Panc1 (cell line): ENCODE measurements at regions not wholly inside any gene's neighbourhood (a gene's known extent, or its start where the extent isn't known, plus 50 kb on each side); places are given as distances from the start of the nearest gene placed in this dataset. TPM values are rescaled to one million over a fixed set of nuclear protein-coding genes. Genes with fewer than 3 reads are reported as not detected.

Experiments used
- ATAC-seq: fragments of 200-7000 bp; cut with Tn5 transposase; 2 replicates; pipeline ENCODE4 v1.9.1; 2020; ENCODE audit warnings: mild to moderate bottlenecking, moderate library complexity
- BruUV-seq: library from RNA; stranded (reverse); fragments of 400-500 nt; replicated peaks from 2 replicates; lab custom pipeline; 2021; lab: Mats Ljungman, UMichigan
- CTCF ChIA-PET: fragments of 300-600 bp; sonication (Branson Sonifier 250); formaldehyde crosslinking; loops from one replicate; lab custom pipeline; 2022; ENCODE audit warnings: antibody characterized with exemption; lab: Charles Lee
- POLR2A ChIA-PET: fragments of 300-600 bp; sonication (Branson Sonifier 250); formaldehyde crosslinking; loops from one replicate; lab custom pipeline; 2022; ENCODE audit warnings: antibody characterized with exemption; lab: Charles Lee
- DNase-seq: peaks from one replicate; pipeline ENCODE4 v3.0.0-alpha.2; 2010; ENCODE audit warnings: low read depth, low spot score
- H3K27ac ChIP-seq: 2 replicates; pipeline ENCODE4 v1.5.1; 2011; ENCODE audit warnings: mild to moderate bottlenecking, low read length, inconsistent platforms
- H3K27me3 ChIP-seq: fragments of 200-500 bp; sonication (Bioruptor generic); 2 replicates; pipeline ENCODE4 v1.6.0; 2014; ENCODE audit warnings: low read length, inconsistent platforms; ENCODE audit not compliant: control insufficient read depth, insufficient read depth
- H3K36me3 ChIP-seq: fragments of 200-500 bp; sonication (Bioruptor generic); 2 replicates; pipeline ENCODE4 v1.5.1; 2014; ENCODE audit warnings: inconsistent platforms, mild to moderate bottlenecking, low read length, moderate library complexity; ENCODE audit not compliant: control insufficient read depth, insufficient read depth
- H3K4me1 ChIP-seq: 2 replicates; pipeline ENCODE4 v1.5.1; 2011; ENCODE audit warnings: inconsistent platforms, mild to moderate bottlenecking, low read length, moderate library complexity; ENCODE audit not compliant: control insufficient read depth, insufficient read depth
- H3K4me3 ChIP-seq, 2 experiments: 2 replicates each; pipeline ENCODE4 v1.5.1; 2011 to 2012; ENCODE audit warnings: low read depth in 2 of 2, low read length in 2 of 2, mild to moderate bottlenecking in 2 of 2, inconsistent platforms in 1 of 2, moderate library complexity in 1 of 2
- H3K9me3 ChIP-seq: fragments of 200-500 bp; sonication (Bioruptor generic); 2 replicates; pipeline ENCODE4 v1.5.1; 2014; ENCODE audit warnings: low read depth, mild to moderate bottlenecking, inconsistent platforms, low read length, moderate library complexity; ENCODE audit not compliant: control insufficient read depth, insufficient read depth
- POLR2AphosphoS5 ChIP-seq: IDR thresholded peaks from 2 replicates; pipeline ENCODE4 v1.6.1; 2012; ENCODE audit warnings: mild to moderate bottlenecking, low read depth, low read length, moderate library complexity
- SIN3A ChIP-seq: IDR thresholded peaks from 2 replicates; pipeline ENCODE4 v1.6.1; 2012; ENCODE audit warnings: low read depth, mild to moderate bottlenecking, low read length, moderate library complexity, borderline replicate concordance; ENCODE audit not compliant: insufficient read depth
- TCF7L2 ChIP-seq: IDR thresholded peaks from 2 replicates; pipeline ENCODE4 v1.6.1; 2011; ENCODE audit warnings: mild to moderate bottlenecking, low read depth, low read length, inconsistent platforms
- in situ Hi-C: cut with HindIII; loops from 2 replicates; pipeline ENCODE4 v1.10.0; 2016; ENCODE audit warnings: low sequenced_read_pairs, low pct_unique_long_range_greater_than_20kb
- intact Hi-C: fragments of 100-400 bp; cut with micrococcal nuclease; formaldehyde crosslinking; loops from one replicate; pipeline ENCODE4 v1.10.0; 2022; ENCODE audit not compliant: unreplicated experiment
- microRNA-seq: library from miRNA; unstranded; fragments of <30 nt; microRNA quantifications from one replicate; pipeline ENCODE4 v1.1.0, GENCODE V29; 2020; ENCODE audit not compliant: unreplicated experiment
- TF ChIP-seq, protein P1 (sequence below): fragments of 450-650 bp; IDR thresholded peaks from 2 replicates; pipeline ENCODE4 v1.5.1; 2017; ENCODE audit warnings: mild to moderate bottlenecking
- TF ChIP-seq, protein P2 (sequence below), 2 experiments: IDR thresholded peaks; 2 replicates each; pipeline ENCODE4 v1.6.1; 2011 to 2012; ENCODE audit warnings: low read depth in 2 of 2, control low read depth in 1 of 2, low read length in 1 of 2, mild to moderate bottlenecking in 1 of 2, moderate library complexity in 1 of 2; ENCODE audit not compliant: insufficient read depth in 1 of 2

DNA sequence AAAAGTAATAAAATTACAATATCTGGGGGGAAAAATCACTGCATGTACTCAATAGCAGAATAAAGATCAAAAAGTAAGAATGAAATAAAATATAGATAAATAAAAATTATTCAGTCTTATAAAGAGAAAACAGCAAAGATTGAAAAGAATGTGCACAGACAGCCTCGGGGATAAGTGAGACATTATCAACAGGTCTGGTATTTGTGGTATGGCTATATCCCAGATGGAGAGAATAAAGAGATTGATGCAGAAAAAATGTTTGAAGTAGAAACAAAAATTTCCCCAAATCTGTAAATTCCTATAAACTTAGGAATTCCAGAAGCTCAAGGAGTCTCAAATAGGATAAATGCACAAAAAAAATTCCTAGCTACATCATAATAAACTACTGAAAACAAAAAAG is 74.5 kb upstream of the LUZP2 start:
- Histone ChIP-seq H3K36me3 (no peaks in the 10 kb centered on the region), H3K27ac (no peak overlapping the region), H3K9me3 (no peaks in the 10 kb centered on the region), H3K27me3 (no peaks in the 10 kb centered on the region), H3K4me3 (no peak overlapping the region), H3K4me1 (no peaks in the 10 kb centered on the region)
- DNase-seq, result no peak
- intact Hi-C loops (no loop called here), in situ Hi-C loops (no loop called here)
- ATAC-seq, result no peak
- BruUV-seq, result no TSS peak
- ChIA-PET POLR2A (no interaction called here), CTCF (no interaction called here)
- TF ChIP-seq TCF7L2 (no peak), SIN3A (no peak), POLR2AphosphoS5 (no peak)
- TF ChIP-seq, protein P1, sequence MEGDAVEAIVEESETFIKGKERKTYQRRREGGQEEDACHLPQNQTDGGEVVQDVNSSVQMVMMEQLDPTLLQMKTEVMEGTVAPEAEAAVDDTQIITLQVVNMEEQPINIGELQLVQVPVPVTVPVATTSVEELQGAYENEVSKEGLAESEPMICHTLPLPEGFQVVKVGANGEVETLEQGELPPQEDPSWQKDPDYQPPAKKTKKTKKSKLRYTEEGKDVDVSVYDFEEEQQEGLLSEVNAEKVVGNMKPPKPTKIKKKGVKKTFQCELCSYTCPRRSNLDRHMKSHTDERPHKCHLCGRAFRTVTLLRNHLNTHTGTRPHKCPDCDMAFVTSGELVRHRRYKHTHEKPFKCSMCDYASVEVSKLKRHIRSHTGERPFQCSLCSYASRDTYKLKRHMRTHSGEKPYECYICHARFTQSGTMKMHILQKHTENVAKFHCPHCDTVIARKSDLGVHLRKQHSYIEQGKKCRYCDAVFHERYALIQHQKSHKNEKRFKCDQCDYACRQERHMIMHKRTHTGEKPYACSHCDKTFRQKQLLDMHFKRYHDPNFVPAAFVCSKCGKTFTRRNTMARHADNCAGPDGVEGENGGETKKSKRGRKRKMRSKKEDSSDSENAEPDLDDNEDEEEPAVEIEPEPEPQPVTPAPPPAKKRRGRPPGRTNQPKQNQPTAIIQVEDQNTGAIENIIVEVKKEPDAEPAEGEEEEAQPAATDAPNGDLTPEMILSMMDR, result no peak
- TF ChIP-seq, protein P2, sequence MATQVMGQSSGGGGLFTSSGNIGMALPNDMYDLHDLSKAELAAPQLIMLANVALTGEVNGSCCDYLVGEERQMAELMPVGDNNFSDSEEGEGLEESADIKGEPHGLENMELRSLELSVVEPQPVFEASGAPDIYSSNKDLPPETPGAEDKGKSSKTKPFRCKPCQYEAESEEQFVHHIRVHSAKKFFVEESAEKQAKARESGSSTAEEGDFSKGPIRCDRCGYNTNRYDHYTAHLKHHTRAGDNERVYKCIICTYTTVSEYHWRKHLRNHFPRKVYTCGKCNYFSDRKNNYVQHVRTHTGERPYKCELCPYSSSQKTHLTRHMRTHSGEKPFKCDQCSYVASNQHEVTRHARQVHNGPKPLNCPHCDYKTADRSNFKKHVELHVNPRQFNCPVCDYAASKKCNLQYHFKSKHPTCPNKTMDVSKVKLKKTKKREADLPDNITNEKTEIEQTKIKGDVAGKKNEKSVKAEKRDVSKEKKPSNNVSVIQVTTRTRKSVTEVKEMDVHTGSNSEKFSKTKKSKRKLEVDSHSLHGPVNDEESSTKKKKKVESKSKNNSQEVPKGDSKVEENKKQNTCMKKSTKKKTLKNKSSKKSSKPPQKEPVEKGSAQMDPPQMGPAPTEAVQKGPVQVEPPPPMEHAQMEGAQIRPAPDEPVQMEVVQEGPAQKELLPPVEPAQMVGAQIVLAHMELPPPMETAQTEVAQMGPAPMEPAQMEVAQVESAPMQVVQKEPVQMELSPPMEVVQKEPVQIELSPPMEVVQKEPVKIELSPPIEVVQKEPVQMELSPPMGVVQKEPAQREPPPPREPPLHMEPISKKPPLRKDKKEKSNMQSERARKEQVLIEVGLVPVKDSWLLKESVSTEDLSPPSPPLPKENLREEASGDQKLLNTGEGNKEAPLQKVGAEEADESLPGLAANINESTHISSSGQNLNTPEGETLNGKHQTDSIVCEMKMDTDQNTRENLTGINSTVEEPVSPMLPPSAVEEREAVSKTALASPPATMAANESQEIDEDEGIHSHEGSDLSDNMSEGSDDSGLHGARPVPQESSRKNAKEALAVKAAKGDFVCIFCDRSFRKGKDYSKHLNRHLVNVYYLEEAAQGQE (IDR thresholded peaks at IDR 0.05; ENCODE audit: insufficient read depth in 1 of 2, low read depth in 2 of 2, low read length in 1 of 2), result no peak

DNA sequence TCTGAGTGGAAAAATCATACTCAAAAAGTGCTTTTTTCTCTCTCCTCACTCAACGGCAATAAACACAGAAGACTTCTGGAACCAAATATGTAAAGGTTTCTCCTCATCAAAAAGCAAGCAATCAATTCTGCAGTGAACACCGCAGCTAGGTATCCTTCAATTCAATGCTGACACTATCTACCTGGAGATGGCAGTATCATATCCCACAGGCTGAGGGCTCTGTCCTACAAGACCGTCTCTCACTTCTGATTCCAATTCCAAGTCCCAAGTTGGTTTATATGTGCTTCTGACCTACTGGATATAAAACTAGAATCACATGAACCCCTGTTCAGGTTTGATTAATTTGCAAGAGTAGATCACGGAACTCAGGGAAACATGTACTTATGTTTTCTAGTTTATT is 59.7 kb upstream of the LUZP2 start:
- DNase-seq (no peak), ATAC-seq (no peak)
- H3K27ac ChIP-seq, result no peak overlapping the region
- intact Hi-C loops (no loop called here), in situ Hi-C loops (no loop called here)
- no peaks in the 10 kb centered on the region; the same call in 1 of the 2 replicates for H3K9me3 ChIP-seq
- CTCF ChIA-PET, result no interaction called here
- H3K27me3 ChIP-seq, result no peaks in the 10 kb centered on the region
- TF ChIP-seq POLR2AphosphoS5 (no peak), SIN3A (no peak), TCF7L2 (no peak)
- TF ChIP-seq, protein P2 (IDR thresholded peaks at IDR 0.05; ENCODE audit: insufficient read depth in 1 of 2, low read depth in 2 of 2, low read length in 1 of 2), result no peak
- TF ChIP-seq, protein P1, result no peak
- no peaks in the 10 kb centered on the region for H3K4me1 ChIP-seq
- POLR2A ChIA-PET, result no interaction called here
- no peak overlapping the region for H3K4me3 ChIP-seq
- no peaks in the 10 kb centered on the region for H3K36me3 ChIP-seq
- BruUV-seq, result no TSS peak

Small RNAs in the stretch of these regions (microRNA-seq; reads per million reads assigned to microRNA genes)
- gene MIR8054, result not detected
